AG04449 (cell line): ENCODE measurements at regions not wholly inside any gene's neighbourhood (a gene's known extent, or its start where the extent isn't known, plus 50 kb on each side); places are given as distances from the start of the nearest gene placed in this dataset.

Experiments used
- CTCF ChIA-PET: fragments of 350-600 bp; formaldehyde crosslinking; extraction: SDS; loops from one replicate; lab custom pipeline; 2021; ENCODE audit warnings: antibody characterized with exemption; lab: Yijun Ruan, JAX
- POLR2A ChIA-PET: fragments of 400-600, 350-600 bp; formaldehyde crosslinking; extraction: SDS; loops from one replicate; lab custom pipeline; 2020; ENCODE audit warnings: antibody characterized with exemption, inconsistent platforms; lab: Yijun Ruan, JAX
- DNase-seq: peaks from one replicate; pipeline ENCODE4 v3.0.0-alpha.2; 2010; ENCODE audit warnings: low read depth, low spot score
- H3K4me3 ChIP-seq: 2 replicates; pipeline ENCODE4 v1.5.1; 2011; ENCODE audit warnings: low read depth, mild to moderate bottlenecking, control low read depth, low read length
- CTCF ChIP-seq: IDR thresholded peaks from one replicate; pipeline ENCODE4 v1.5.1; 2011; ENCODE audit warnings: mild to moderate bottlenecking, moderate library complexity, low read length, control low read depth, inconsistent platforms; ENCODE audit not compliant: insufficient read depth; ENCODE audit errors: missing control alignments

- DNase-seq, result no peak
- ChIA-PET CTCF (no interaction called here), POLR2A (no interaction called here)
- no peak for TF ChIP-seq CTCF
- no peak overlapping the region for H3K4me3 ChIP-seq
These were observed 1585.3 kb upstream of the TENM3 start for GRCh38 chr4:180657881-180658280.

GRCh38 chr4:180664766-180665368 is 1578.3 kb upstream of the TENM3 start:
- no peak overlapping the region for H3K4me3 ChIP-seq
- POLR2A ChIA-PET, result no interaction called here
- CTCF ChIA-PET, result interaction anchor here (1.0 to 2.9 kb wide), 11 partner anchors 9 to 864 kb away, joined by 3 to 18 read pairs (median 4); no protein-coding TSS in a partner anchor
- DNase-seq, result peak; percentile 29
- TF ChIP-seq CTCF, result peak; percentile 67

GRCh38 chr4:180665481-180665880 is 1577.7 kb upstream of the TENM3 start:
- ChIA-PET CTCF (interaction anchor here (1.0 to 2.9 kb wide), 9 partner anchors 10 to 863 kb away, joined by 3 to 18 read pairs (median 4); no protein-coding TSS in a partner anchor), POLR2A (no interaction called here)
- H3K4me3 ChIP-seq, result no peak overlapping the region
- no peak for TF ChIP-seq CTCF
- no peak for DNase-seq

GRCh38 chr4:180665994-180666824 is 1577.0 kb upstream of the TENM3 start:
- POLR2A ChIA-PET, result no interaction called here
- TF ChIP-seq CTCF, result peak; percentile 22
- DNase-seq, result no peak
- H3K4me3 ChIP-seq, result no peak overlapping the region
- CTCF ChIA-PET, result interaction anchor here (1.2 to 2.9 kb wide), 6 partner anchors 11 to 862 kb away, joined by 3 to 18 read pairs (median 8); no protein-coding TSS in a partner anchor

- TF ChIP-seq CTCF, result no peak
- ChIA-PET CTCF (no interaction called here), POLR2A (no interaction called here)
- no peak overlapping the region for H3K4me3 ChIP-seq
- DNase-seq, result no peak
These were observed 1574.5 kb upstream of the TENM3 start for GRCh38 chr4:180668732-180669131.

GRCh38 chr4:180669680-180670079 is 1573.5 kb upstream of the TENM3 start:
- H3K4me3 ChIP-seq, result no peak overlapping the region
- TF ChIP-seq CTCF, result no peak
- POLR2A ChIA-PET, result no interaction called here
- DNase-seq, result no peak
- CTCF ChIA-PET, result no interaction called here
